ENCODE measurements at regions not wholly inside any gene's neighbourhood (a gene's known extent, or its start where the extent isn't known, plus 50 kb on each side); places are given as distances from the start of the nearest gene placed in this dataset.
"Not testable (repeated sequence)": the region's sequence is repeated elsewhere in the genome, so short reads cannot be mapped to it uniquely, and the experiment has no call there.

GRCh38 chr3:128546646-128547045 lies 53.6 kb upstream of the GATA2 start:
- Mint-ChIP-seq H3K27ac (no peak overlapping the region), H3K4me3 (no peak overlapping the region), H3K9me3 (peaks cover 5% of the 10 kb centered on the region in 2 donors), H3K27me3 (ENCODE audit: low read depth) (peaks cover 21% of the 10 kb centered on the region), H3K36me3 (ENCODE audit: insufficient read depth in 2 of 2) (peaks cover 5 to 11% of the 10 kb centered on the region in 2 donors), H3K4me1 (ENCODE audit: low read depth) (no peaks in the 10 kb centered on the region)
- ATAC-seq (replicated peaks in 1 of 2) (no peak), DNase-seq (no peak)

GRCh38 chr3:128545120-128545752 lies 52.2 kb upstream of the GATA2 start:
- Mint-ChIP-seq H3K27me3 (ENCODE audit: low read depth) (peaks cover 10% of the 10 kb centered on the region), H3K27ac (no peak overlapping the region), H3K9me3 (peaks cover 5% of the 10 kb centered on the region in 2 donors), H3K4me3 (no peak overlapping the region), H3K4me1 (ENCODE audit: low read depth) (no peaks in the 10 kb centered on the region), H3K36me3 (ENCODE audit: insufficient read depth in 2 of 2) (peaks cover 5 to 11% of the 10 kb centered on the region in 2 donors)
- DNase-seq (no peak), ATAC-seq (replicated peaks in 1 of 2) (no peak)

- Mint-ChIP-seq H3K27ac (no peak overlapping the region), H3K36me3 (ENCODE audit: insufficient read depth in 2 of 2) (peaks cover 5 to 13% of the 10 kb centered on the region in 2 donors), H3K27me3 (ENCODE audit: low read depth) (peaks cover 21% of the 10 kb centered on the region), H3K4me1 (ENCODE audit: low read depth) (no peaks in the 10 kb centered on the region), H3K9me3 (peaks cover 5% of the 10 kb centered on the region in 2 donors), H3K4me3 (no peak overlapping the region)
- ATAC-seq (replicated peaks in 1 of 2) (no peak), DNase-seq (no peak)
Measured at GRCh38 chr3:128544190-128544589, 51.2 kb upstream of the GATA2 start.

GRCh38 chr3:128543570-128544174 lies 50.7 kb upstream of the GATA2 start:
- not testable (repeated sequence) for ATAC-seq (replicated peaks in 1 of 2); H3K4me3 Mint-ChIP-seq; H3K4me1 Mint-ChIP-seq (ENCODE audit: low read depth); H3K27ac Mint-ChIP-seq; H3K9me3 Mint-ChIP-seq; DNase-seq
- peaks cover 5 to 13% of the 10 kb centered on the region in 2 donors for H3K36me3 Mint-ChIP-seq (ENCODE audit: insufficient read depth in 2 of 2)
- H3K27me3 Mint-ChIP-seq (ENCODE audit: low read depth), result peaks cover 22% of the 10 kb centered on the region
